ENCODE measurements at regions not wholly inside any gene's neighbourhood (a gene's known extent, or its start where the extent isn't known, plus 50 kb on each side); places are given as distances from the start of the nearest gene placed in this dataset.

DNA sequence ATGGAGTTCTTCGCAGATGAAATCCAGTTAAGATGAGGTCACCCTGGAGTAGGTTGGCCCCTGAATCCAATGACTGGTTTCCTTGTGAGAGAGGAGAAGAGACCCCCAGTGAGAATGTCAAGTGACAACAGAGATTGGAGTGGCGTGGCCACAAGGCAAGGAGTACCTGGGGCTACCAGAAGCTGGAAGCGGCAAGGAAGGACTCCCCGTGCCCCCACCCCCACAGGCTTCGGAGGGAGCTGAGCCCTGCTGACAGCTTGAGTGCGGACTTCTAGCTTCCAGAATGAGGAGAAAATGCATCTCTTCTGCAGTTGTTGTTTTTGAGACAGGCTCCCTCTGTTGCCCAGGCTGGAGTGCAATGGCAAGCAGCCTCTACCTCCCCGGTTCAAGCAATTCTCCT is 78.0 kb upstream of the HPCAL1 start:
- DNase-seq: no peak
- TF ChIP-seq, protein P1, sequence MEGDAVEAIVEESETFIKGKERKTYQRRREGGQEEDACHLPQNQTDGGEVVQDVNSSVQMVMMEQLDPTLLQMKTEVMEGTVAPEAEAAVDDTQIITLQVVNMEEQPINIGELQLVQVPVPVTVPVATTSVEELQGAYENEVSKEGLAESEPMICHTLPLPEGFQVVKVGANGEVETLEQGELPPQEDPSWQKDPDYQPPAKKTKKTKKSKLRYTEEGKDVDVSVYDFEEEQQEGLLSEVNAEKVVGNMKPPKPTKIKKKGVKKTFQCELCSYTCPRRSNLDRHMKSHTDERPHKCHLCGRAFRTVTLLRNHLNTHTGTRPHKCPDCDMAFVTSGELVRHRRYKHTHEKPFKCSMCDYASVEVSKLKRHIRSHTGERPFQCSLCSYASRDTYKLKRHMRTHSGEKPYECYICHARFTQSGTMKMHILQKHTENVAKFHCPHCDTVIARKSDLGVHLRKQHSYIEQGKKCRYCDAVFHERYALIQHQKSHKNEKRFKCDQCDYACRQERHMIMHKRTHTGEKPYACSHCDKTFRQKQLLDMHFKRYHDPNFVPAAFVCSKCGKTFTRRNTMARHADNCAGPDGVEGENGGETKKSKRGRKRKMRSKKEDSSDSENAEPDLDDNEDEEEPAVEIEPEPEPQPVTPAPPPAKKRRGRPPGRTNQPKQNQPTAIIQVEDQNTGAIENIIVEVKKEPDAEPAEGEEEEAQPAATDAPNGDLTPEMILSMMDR (IDR thresholded peaks at IDR 0.05; ENCODE audit: low read depth, low read length): no peak
- Histone ChIP-seq H3K27ac (no peak overlapping the region), H3K27me3 (ENCODE audit: insufficient read depth, low read depth, severe bottlenecking) (no peaks in the 10 kb centered on the region), H3K9me3 (ENCODE audit: severe bottlenecking) (no peaks in the 10 kb centered on the region), H3K4me3 (ENCODE audit: low read depth, low read length) (no peak overlapping the region), H3K36me3 (no peaks in the 10 kb centered on the region)

DNA sequence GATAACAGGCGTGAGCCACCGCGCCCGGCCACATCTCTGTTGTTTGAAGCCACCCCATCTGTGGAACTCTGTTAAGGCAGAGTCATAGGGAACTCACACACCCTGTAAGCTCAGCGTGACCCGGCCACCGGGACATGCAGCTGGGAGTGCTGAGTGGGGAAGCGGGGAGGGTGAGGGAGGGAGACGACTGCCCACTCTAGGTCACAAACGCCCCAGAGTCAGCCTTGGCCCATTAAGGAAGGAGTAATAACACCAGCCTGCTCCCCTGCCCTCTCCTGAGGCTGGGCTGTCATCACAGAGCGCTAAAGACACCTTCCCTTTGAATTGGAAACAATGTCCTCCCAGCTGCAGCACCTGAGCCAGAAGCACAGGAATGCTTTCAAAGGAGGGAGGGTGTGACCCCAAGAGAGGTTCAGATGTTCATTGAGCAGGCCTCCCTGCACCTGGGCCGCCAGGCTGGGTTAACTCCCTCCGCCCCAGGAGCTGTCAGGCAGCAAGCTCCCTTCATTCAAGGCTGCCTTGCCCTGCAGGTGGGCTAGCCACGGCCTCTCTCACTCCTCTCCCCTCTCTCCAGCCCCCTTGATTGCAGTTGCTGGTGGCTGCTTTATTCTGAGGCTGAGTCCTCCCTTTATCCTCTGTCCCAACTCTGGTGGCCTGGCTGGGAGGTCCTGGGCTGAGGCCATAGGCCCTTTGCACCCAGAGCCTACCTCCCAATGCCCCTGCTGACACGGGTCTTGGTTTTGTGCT is 77.2 kb upstream of the HPCAL1 start:
- H3K27me3 ChIP-seq (ENCODE audit: insufficient read depth, low read depth, severe bottlenecking): no peaks in the 10 kb centered on the region
- TF ChIP-seq, protein P1 (IDR thresholded peaks at IDR 0.05; ENCODE audit: low read depth, low read length): no peak
- no peak overlapping the region for H3K4me3 ChIP-seq (ENCODE audit: low read depth, low read length)
- peak; percentile 38 for DNase-seq
- H3K27ac ChIP-seq: no peak overlapping the region
- H3K9me3 ChIP-seq (ENCODE audit: severe bottlenecking): peaks cover 2% of the 10 kb centered on the region
- no peaks in the 10 kb centered on the region for H3K36me3 ChIP-seq

DNA sequence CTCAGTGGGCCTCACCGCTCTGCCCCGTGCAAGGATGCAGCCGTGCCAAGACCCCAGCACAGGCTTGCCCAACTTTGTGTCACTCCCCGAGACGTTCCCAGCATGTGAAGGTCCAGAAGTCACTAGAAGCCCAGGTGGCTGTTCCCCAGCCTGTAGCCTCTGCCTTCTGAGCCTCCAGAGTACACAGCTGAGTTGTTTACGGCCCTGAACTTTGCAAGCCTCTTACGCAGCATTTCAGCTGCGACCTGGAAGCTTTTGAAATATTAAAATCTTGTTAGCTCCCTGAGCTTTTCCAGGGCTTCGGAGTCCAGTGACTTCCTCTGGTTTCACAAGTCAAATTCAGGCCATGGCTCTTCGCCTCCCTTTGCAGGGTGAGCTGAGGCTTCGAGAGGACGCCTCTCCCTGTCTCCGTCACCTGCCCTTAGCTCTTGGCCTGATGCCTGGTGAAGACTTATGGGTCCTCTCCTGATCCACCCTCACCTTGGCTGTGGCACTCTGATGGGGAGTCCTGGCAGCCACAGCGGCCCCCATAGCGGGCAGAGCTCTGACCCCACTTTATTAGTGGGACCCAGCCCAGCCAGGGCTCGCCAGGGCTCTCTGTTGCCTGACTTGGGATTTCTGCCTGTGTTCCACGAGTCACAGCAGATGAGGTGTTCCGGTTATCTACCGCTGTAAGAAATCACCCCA is 76.5 kb upstream of the HPCAL1 start:
- Histone ChIP-seq H3K27me3 (ENCODE audit: insufficient read depth, low read depth, severe bottlenecking) (no peaks in the 10 kb centered on the region), H3K27ac (no peak overlapping the region), H3K9me3 (ENCODE audit: severe bottlenecking) (peaks cover 4% of the 10 kb centered on the region), H3K4me3 (ENCODE audit: low read depth, low read length) (no peak overlapping the region), H3K36me3 (no peaks in the 10 kb centered on the region)
- DNase-seq: no peak
- TF ChIP-seq, protein P1 (IDR thresholded peaks at IDR 0.05; ENCODE audit: low read depth, low read length): no peak

DNA sequence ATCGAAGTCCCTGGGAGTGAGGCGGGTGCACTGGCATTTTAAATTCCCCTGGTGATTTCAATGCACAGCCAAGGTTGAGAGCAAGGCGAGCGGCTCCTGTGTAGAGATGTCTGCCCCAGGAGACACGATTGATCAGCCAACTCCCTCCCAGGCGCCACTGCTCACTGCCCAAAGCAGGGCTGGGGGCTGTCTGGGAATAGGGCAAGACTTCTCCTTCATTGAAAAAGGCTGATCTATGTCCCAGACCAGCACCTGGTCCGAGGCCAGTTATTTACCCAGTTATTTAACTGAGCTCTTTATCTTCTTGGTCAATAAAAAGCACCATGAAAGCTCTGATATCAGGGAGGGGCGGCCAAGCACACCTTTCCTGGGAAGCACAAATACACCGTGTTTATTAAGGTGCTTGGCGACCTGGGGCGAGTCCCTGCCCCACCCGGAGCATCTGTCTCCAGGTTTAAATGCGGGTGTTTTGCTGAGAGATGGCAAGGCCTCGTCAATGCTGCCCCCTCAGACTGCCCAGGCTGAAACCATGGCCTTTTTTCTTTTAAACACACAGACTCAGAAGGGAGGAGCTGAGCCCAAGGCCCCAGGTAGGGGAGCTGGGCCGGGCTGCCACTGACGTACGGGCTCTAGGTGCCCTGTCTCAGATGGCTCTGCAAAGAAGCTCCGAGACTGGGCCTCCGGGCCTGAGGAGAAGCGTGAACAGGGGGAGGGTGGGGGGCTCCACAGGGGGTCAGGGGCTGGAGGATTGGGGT is 73.9 kb upstream of the HPCAL1 start:
- H3K9me3 ChIP-seq (ENCODE audit: severe bottlenecking): peaks cover 6% of the 10 kb centered on the region
- no peak for DNase-seq
- H3K4me3 ChIP-seq (ENCODE audit: low read depth, low read length): no peak overlapping the region
- no peak overlapping the region for H3K27ac ChIP-seq
- no peaks in the 10 kb centered on the region for H3K27me3 ChIP-seq (ENCODE audit: insufficient read depth, low read depth, severe bottlenecking)
- TF ChIP-seq, protein P1 (IDR thresholded peaks at IDR 0.05; ENCODE audit: low read depth, low read length): no peak
- no peaks in the 10 kb centered on the region for H3K36me3 ChIP-seq

DNA sequence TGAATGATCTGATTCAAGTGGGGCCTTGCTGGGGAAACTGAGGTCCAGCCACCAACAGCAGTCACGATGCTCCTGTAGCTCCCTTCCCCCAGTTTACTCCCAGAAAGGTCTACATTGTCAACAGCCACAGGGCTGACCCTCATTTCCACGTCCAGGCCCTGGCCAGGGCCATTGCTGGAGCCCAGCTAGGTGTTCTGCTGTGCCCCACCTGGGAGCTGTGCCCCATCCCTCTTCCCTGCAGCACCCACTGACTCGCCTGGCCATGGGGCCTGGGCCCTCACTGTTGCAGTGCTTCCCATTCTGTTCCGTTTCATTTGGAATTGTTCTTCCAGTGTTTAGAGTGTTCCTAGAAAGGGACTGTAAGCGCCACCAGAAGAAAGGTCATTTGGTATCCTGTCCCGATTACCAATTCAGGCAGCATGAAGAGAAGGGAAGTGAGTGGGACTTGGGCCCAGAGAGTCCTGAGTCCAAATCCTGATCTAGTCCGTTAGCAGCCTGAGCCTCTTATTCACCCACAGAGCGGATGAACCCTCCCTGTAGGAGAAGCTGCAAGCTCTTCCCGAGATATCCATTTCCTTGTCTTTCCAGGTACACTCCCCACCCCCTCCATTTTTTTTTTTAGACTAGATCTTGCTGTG is 73.1 kb upstream of the HPCAL1 start:
- Histone ChIP-seq H3K36me3 (no peaks in the 10 kb centered on the region), H3K4me3 (ENCODE audit: low read depth, low read length) (no peak overlapping the region), H3K27me3 (ENCODE audit: insufficient read depth, low read depth, severe bottlenecking) (no peaks in the 10 kb centered on the region), H3K27ac (no peak overlapping the region), H3K9me3 (ENCODE audit: severe bottlenecking) (peaks cover 6% of the 10 kb centered on the region)
- TF ChIP-seq, protein P1 (IDR thresholded peaks at IDR 0.05; ENCODE audit: low read depth, low read length): no peak
- no peak for DNase-seq

Data from WERI-Rb-1 (cell line).